GM20000 (cell line): ENCODE measurements at regions not wholly inside any gene's neighbourhood (a gene's known extent, or its start where the extent isn't known, plus 50 kb on each side); places are given as distances from the start of the nearest gene placed in this dataset.
A peak's percentile ranks its signal among the peaks of the same experiment; 100 is the strongest.

Experiments used
- DNase-seq: peaks from one replicate; pipeline ENCODE4 v3.0.0; 2012; ENCODE audit warnings: low spot score
- CTCF ChIP-seq: IDR thresholded peaks from 2 replicates; pipeline ENCODE4 v1.5.1; 2012; ENCODE audit warnings: mild to moderate bottlenecking, control low read depth; ENCODE audit errors: extremely low read depth, missing control alignments

- no peak for TF ChIP-seq CTCF
- DNase-seq: no peak
Observed at GRCh38 chr6:106918115-106918514, 56.4 kb downstream of the CD24 start.

DNA sequence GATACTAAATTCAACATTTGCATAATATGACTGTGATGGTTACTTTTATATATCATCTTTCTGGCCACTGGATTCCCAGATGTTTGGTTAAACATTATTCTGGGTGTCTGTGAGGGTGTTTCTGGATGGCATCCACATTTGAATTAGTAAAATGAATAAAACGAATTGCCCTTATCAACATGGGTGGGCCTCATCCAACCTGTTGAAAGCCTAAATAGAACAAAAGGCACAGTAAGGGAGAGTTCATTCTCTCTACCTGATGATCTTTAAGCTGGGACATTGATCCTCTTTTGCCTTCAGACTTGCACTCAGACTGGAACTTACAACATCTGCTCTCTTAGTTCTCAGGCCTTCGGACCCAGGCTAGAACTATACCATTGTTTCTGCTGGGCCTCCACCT lies 57.6 kb downstream of the CD24 start:
- TF ChIP-seq CTCF: no peak
- no peak for DNase-seq

GRCh38 chr6:106913676-106914280 lies 60.8 kb downstream of the CD24 start:
- peak; percentile 49 for DNase-seq

GRCh38 chr6:106913111-106913510 lies 61.4 kb downstream of the CD24 start:
- TF ChIP-seq CTCF: no peak
- no peak for DNase-seq

More at GRCh38 chr6:106913676-106914280, 60.8 kb downstream of the CD24 start:
- no peak for TF ChIP-seq CTCF

GRCh38 chr6:106912091-106912490 lies 62.4 kb downstream of the CD24 start:
- TF ChIP-seq CTCF: no peak
- no peak for DNase-seq

- DNase-seq: no peak
- no peak for TF ChIP-seq CTCF
Observed at GRCh38 chr6:106910999-106911949, 63.3 kb downstream of the CD24 start.

DNA sequence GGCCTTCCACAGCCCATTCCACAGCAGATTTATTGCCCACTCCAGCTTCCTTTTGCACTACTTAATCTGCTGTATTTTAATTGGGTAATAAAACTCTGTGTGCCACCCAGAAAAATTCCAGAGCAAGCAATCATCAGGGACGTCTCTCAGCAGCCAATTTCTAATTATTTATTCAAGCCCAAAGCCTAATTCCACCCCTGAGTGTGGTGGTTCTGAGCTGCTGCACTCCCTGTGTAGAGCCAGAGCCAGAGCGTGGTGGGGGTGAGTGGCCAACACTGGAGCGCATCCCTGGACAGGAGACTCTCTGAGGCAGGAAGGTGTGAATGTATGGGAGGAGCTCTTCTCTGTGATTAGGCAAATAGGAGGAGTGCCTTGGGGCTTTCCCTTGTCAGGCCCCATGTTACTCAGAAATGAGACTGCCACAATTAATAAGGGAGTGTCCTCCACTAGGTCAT lies 66.1 kb downstream of the CD24 start:
- DNase-seq: peak; percentile 12
- no peak for TF ChIP-seq CTCF
